Mucosa of descending colon (tissue), 3 donors: ENCODE measurements at regions not wholly inside any gene's neighbourhood (a gene's known extent, or its start where the extent isn't known, plus 50 kb on each side); places are given as distances from the start of the nearest gene placed in this dataset.
"Not testable (repeated sequence)": the region's sequence is repeated elsewhere in the genome, so short reads cannot be mapped to it uniquely, and the experiment has no call there.

Experiments used
- ATAC-seq: fragments of 200-7000 bp; cut with Tn5 transposase; one replicate; pipeline ENCODE4 v1.9.1; 2020; ENCODE audit warnings: mild to moderate bottlenecking, moderate library complexity
- DNase-seq, 3 donors: peaks; one replicate each; pipeline ENCODE4 v3.0.0-alpha.2; 2020
- H3K36me3 ChIP-seq: fragments of 200-600 bp; one replicate; pipeline ENCODE4 v1.8.0; 2021; ENCODE audit warnings: low read depth, mild to moderate bottlenecking
- H3K4me1 ChIP-seq: fragments of 200-600 bp; one replicate; pipeline ENCODE4 v1.8.0; 2021; ENCODE audit warnings: low read depth, mild to moderate bottlenecking
- H3K4me3 ChIP-seq: fragments of 200-600 bp; one replicate; pipeline ENCODE4 v1.8.0; 2021; ENCODE audit warnings: mild to moderate bottlenecking
- H3K9me3 ChIP-seq: fragments of 200-600 bp; one replicate; pipeline ENCODE4 v1.8.0; 2021; ENCODE audit warnings: mild to moderate bottlenecking
- CTCF ChIP-seq: fragments of 200-600 bp; IDR thresholded peaks from one replicate; pipeline ENCODE4 v1.8.0; 2022; ENCODE audit warnings: antibody characterized with exemption, mild to moderate bottlenecking
- intact Hi-C, 2 donors: fragments of 100-400 bp; cut with DNase I in 1 of 2; cut with micrococcal nuclease in 1 of 2; formaldehyde crosslinking; loops; one replicate each; pipeline versions ENCODE4 v1.11.0 to v1.11.1; 2022; cut with DNase I, micrococcal nuclease
- donor health status: DM: no; HTN: no; CAD: no; lungs with moderate emphysema.
- donor health status: DM: no; HTN: no; CAD: no.
- donor health status: DM: no; HTN: yes; CAD: no.

GRCh38 chr2:238523158-238524110, 96.7 kb downstream of the ASB1 start:
- intact Hi-C loops: no loop called here
- peak; percentile 28 for ATAC-seq
- no peaks in the 10 kb centered on the region for H3K9me3 ChIP-seq
- DNase-seq: peak in 1 of 3 donors; percentile 9
- no peaks in the 10 kb centered on the region for H3K4me1 ChIP-seq
- TF ChIP-seq CTCF: no peak
- no peaks in the 10 kb centered on the region for H3K36me3 ChIP-seq
- no peak overlapping the region for H3K4me3 ChIP-seq

- DNase-seq (no peak), ATAC-seq (no peak)
- no peaks in the 10 kb centered on the region for H3K36me3 ChIP-seq
- no peaks in the 10 kb centered on the region for H3K9me3 ChIP-seq
- H3K4me3 ChIP-seq: no peak overlapping the region
- no peak for TF ChIP-seq CTCF
- H3K4me1 ChIP-seq: no peaks in the 10 kb centered on the region
- intact Hi-C loops: no loop called here
Observed at GRCh38 chr2:238524426-238524983, 97.8 kb downstream of the ASB1 start.

GRCh38 chr2:238525990-238526389, 99.3 kb downstream of the ASB1 start:
- ATAC-seq: no peak

GRCh38 chr2:238527565-238527964, 100.8 kb downstream of the ASB1 start:
- no peak for ATAC-seq
- Histone ChIP-seq H3K36me3 (no peaks in the 10 kb centered on the region), H3K4me1 (no peaks in the 10 kb centered on the region), H3K4me3 (no peak overlapping the region), H3K9me3 (peaks cover 12% of the 10 kb centered on the region)
- TF ChIP-seq CTCF: no peak
- DNase-seq: no peak
- intact Hi-C loops: no loop called here

More at GRCh38 chr2:238525990-238526389, 99.3 kb downstream of the ASB1 start:
- no peak for TF ChIP-seq CTCF
- no peaks in the 10 kb centered on the region for H3K36me3 ChIP-seq
- H3K4me1 ChIP-seq: no peaks in the 10 kb centered on the region
- H3K9me3 ChIP-seq: peaks cover 4% of the 10 kb centered on the region
- DNase-seq: no peak
- no peak overlapping the region for H3K4me3 ChIP-seq
- intact Hi-C loops: no loop called here

- peak; percentile 81 for ATAC-seq
Observed at GRCh38 chr2:238528953-238529781, 102.4 kb downstream of the ASB1 start.

GRCh38 chr2:238531017-238531645, 104.4 kb downstream of the ASB1 start:
- ATAC-seq, DNase-seq, H3K4me3 ChIP-seq, H3K4me1 ChIP-seq, H3K36me3 ChIP-seq, intact Hi-C loops: not testable (repeated sequence)
- peaks cover 12% of the 10 kb centered on the region for H3K9me3 ChIP-seq

More at GRCh38 chr2:238528953-238529781, 102.4 kb downstream of the ASB1 start:
- no peak for TF ChIP-seq CTCF
- Histone ChIP-seq H3K9me3 (peaks cover 12% of the 10 kb centered on the region), H3K4me1 (no peaks in the 10 kb centered on the region), H3K36me3 (no peaks in the 10 kb centered on the region), H3K4me3 (no peak overlapping the region)
- intact Hi-C loops: no loop called here
- DNase-seq: no peak

- H3K36me3 ChIP-seq, ATAC-seq, DNase-seq, intact Hi-C loops, H3K4me1 ChIP-seq, H3K4me3 ChIP-seq, H3K9me3 ChIP-seq: not testable (repeated sequence)
Observed at GRCh38 chr2:238543732-238544131, 117.0 kb downstream of the ASB1 start.
